ENCODE measurements at regions not wholly inside any gene's neighbourhood (a gene's known extent, or its start where the extent isn't known, plus 50 kb on each side); places are given as distances from the start of the nearest gene placed in this dataset.

GRCh38 chr2:100222844-100223243 lies 80.5 kb upstream of the AFF3 start:
- DNase-seq (ENCODE audit: low read depth) = no peak
- H3K4me3 ChIP-seq (ENCODE audit: low read length) = no peak overlapping the region
- TF ChIP-seq, protein P1, sequence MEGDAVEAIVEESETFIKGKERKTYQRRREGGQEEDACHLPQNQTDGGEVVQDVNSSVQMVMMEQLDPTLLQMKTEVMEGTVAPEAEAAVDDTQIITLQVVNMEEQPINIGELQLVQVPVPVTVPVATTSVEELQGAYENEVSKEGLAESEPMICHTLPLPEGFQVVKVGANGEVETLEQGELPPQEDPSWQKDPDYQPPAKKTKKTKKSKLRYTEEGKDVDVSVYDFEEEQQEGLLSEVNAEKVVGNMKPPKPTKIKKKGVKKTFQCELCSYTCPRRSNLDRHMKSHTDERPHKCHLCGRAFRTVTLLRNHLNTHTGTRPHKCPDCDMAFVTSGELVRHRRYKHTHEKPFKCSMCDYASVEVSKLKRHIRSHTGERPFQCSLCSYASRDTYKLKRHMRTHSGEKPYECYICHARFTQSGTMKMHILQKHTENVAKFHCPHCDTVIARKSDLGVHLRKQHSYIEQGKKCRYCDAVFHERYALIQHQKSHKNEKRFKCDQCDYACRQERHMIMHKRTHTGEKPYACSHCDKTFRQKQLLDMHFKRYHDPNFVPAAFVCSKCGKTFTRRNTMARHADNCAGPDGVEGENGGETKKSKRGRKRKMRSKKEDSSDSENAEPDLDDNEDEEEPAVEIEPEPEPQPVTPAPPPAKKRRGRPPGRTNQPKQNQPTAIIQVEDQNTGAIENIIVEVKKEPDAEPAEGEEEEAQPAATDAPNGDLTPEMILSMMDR (conservative IDR thresholded peaks at IDR 0.05; ENCODE audit: low read length) = no peak

- no peak overlapping the region for H3K4me3 ChIP-seq (ENCODE audit: low read length)
- TF ChIP-seq, protein P1 (conservative IDR thresholded peaks at IDR 0.05; ENCODE audit: low read length) = no peak
- no peak for DNase-seq (ENCODE audit: low read depth)
Measured at GRCh38 chr2:100218552-100218951, 76.2 kb upstream of the AFF3 start.

DNA sequence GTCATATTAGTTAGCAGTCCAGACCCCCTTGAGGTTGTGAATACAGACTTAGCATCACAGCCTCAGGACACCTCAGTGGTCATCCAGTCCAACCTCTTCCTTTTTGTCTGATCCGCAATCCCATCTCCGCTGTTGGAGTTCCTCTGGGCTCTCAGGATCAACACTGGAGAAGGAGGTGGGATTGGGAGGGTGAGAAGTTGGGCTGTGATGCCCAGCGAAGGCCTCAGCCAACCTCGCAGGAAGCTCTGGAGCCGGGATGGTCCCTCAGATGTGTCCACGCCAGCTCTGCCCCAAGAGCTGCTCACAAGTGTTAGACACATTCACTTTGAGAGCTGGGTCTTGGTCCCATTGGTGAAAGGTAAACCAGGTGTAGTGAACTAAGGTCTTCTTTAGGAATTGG lies 74.9 kb upstream of the AFF3 start:
- DNase-seq (ENCODE audit: low read depth) = no peak

GRCh38 chr2:100216015-100216414 lies 73.6 kb upstream of the AFF3 start:
- TF ChIP-seq, protein P1 (conservative IDR thresholded peaks at IDR 0.05; ENCODE audit: low read length) = no peak
- no peak overlapping the region for H3K4me3 ChIP-seq (ENCODE audit: low read length)
- DNase-seq (ENCODE audit: low read depth) = no peak

More for the DNA sequence above, 74.9 kb upstream of the AFF3 start:
- no peak overlapping the region for H3K4me3 ChIP-seq (ENCODE audit: low read length)
- TF ChIP-seq, protein P1 (conservative IDR thresholded peaks at IDR 0.05; ENCODE audit: low read length) = no peak

- no peak for DNase-seq (ENCODE audit: low read depth)
- TF ChIP-seq, protein P1 (conservative IDR thresholded peaks at IDR 0.05; ENCODE audit: low read length) = no peak
- no peak overlapping the region for H3K4me3 ChIP-seq (ENCODE audit: low read length)
Measured at GRCh38 chr2:100215371-100215770, 73.0 kb upstream of the AFF3 start.

DNA sequence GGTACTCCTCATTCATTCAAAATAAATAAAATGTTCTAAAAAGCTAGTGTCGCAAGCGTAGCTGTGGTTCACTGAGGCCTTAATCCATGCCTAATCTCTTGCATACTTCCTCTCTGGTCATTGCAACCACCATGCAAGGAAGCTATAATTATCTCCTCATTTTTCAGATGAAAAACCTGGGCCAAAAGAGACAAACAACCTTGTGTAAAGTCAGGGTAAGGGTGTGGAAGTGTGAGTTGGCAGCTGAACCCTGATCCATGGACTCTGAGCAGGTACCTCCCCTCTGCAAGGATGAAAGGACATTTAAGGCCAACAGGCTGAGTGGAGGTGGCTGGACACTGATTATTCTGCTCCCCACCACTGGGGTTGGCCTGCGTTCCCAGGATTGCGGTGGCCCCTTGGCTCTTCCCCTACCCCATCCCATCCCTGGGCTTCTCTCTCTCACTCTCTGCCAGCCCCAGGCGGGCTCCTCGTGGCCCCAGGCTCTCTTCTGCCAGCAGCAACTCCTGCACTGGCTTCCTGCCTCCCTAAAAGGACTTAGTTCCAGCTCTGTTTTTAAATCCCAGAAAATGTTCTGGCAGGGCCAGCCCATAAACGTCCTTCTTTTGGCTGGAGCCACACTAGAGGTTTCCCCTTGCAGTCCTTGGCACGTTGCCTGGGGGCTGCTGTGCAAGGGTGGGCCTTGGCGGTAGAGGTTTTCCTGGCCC lies 72.0 kb upstream of the AFF3 start:
- peak; percentile 23 for DNase-seq (ENCODE audit: low read depth)
- TF ChIP-seq, protein P1 (conservative IDR thresholded peaks at IDR 0.05; ENCODE audit: low read length) = no peak
- no peak overlapping the region for H3K4me3 ChIP-seq (ENCODE audit: low read length)

DNA sequence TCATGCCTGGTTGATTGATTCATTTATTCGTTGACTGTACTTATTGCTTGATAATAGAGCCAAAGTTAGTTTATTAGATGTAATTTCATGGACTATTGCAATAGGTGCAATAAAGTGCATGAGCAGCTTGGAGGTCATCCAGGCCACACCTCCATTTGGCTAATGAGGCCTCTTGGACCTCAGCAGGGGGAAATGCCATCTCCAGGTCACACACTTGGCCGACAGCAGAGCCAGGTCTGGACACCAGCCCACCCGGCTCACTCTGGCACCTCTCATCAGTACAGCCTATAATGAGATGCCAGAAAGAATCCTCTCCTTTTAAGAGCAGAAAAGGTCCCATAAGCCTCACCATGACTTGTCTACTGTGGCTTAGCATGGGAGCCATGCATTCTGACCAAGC lies 71.2 kb upstream of the AFF3 start:
- DNase-seq (ENCODE audit: low read depth) = no peak
- TF ChIP-seq, protein P1 (conservative IDR thresholded peaks at IDR 0.05; ENCODE audit: low read length) = no peak
- H3K4me3 ChIP-seq (ENCODE audit: low read length) = no peak overlapping the region
